Fibroblast of mammary gland (primary cell): ENCODE measurements at regions not wholly inside any gene's neighbourhood (a gene's known extent, or its start where the extent isn't known, plus 50 kb on each side); places are given as distances from the start of the nearest gene placed in this dataset.
"Not testable (repeated sequence)": the region's sequence is repeated elsewhere in the genome, so short reads cannot be mapped to it uniquely, and the experiment has no call there.

ENCODE experiments used
- DNase-seq: peaks from one replicate; pipeline ENCODE4 v3.0.0-alpha.2; 2010; ENCODE audit warnings: low read depth
- H3K4me3 ChIP-seq: 2 replicates; pipeline ENCODE4 v1.5.1; 2011; ENCODE audit warnings: low read depth, mild to moderate bottlenecking, low read length, moderate library complexity; ENCODE audit not compliant: control insufficient read depth
- CTCF ChIP-seq: conservative IDR thresholded peaks from 2 replicates; pipeline ENCODE4 v1.5.1; 2011; ENCODE audit warnings: low read depth, low read length, inconsistent platforms; ENCODE audit not compliant: control insufficient read depth, insufficient read depth

- DNase-seq: peak; percentile 73
- TF ChIP-seq CTCF: no peak
- H3K4me3 ChIP-seq: no peak overlapping the region
Measured at GRCh38 chr14:41549821-41550607, 56.7 kb upstream of the LRFN5 start.

- peak; percentile 18 for DNase-seq
- H3K4me3 ChIP-seq: no peak overlapping the region
- TF ChIP-seq CTCF: no peak
Measured at GRCh38 chr14:41549282-41549681, 57.4 kb upstream of the LRFN5 start.

GRCh38 chr14:41548666-41549065, 58.0 kb upstream of the LRFN5 start:
- H3K4me3 ChIP-seq: no peak overlapping the region
- DNase-seq: peak; percentile 52
- no peak for TF ChIP-seq CTCF

- H3K4me3 ChIP-seq: no peak overlapping the region
- no peak for DNase-seq
- no peak for TF ChIP-seq CTCF
Measured at GRCh38 chr14:41541333-41541732, 65.3 kb upstream of the LRFN5 start.

- DNase-seq: no peak
- no peak overlapping the region for H3K4me3 ChIP-seq
- TF ChIP-seq CTCF: no peak
Measured at GRCh38 chr14:41532255-41532654, 74.4 kb upstream of the LRFN5 start.

- TF ChIP-seq CTCF: no peak
- DNase-seq: no peak
- H3K4me3 ChIP-seq: no peak overlapping the region
Measured at GRCh38 chr14:41521891-41522290, 84.8 kb upstream of the LRFN5 start.

- not testable (repeated sequence) for DNase-seq, H3K4me3 ChIP-seq
Measured at GRCh38 chr14:41518030-41518429, 88.6 kb upstream of the LRFN5 start.
